Muscle of arm (tissue), 1 donor: ENCODE measurements at regions not wholly inside any gene's neighbourhood (a gene's known extent, or its start where the extent isn't known, plus 50 kb on each side); places are given as distances from the start of the nearest gene placed in this dataset.
A peak's percentile ranks its signal among the peaks of the same experiment; 100 is the strongest.

Experiments used
- DNase-seq: peaks from one replicate; pipeline ENCODE4 v3.0.0-alpha.2; 2013

- DNase-seq: no peak
Measured at GRCh38 chr13:99665711-99666110, 164.4 kb downstream of the TM9SF2 start.

- no peak for DNase-seq
Measured at GRCh38 chr13:99663908-99664307, 162.6 kb downstream of the TM9SF2 start.

- DNase-seq: no peak
Measured at GRCh38 chr13:99663185-99663825, 162.0 kb downstream of the TM9SF2 start.

GRCh38 chr13:99662678-99663077 is 161.4 kb downstream of the TM9SF2 start:
- DNase-seq: no peak

GRCh38 chr13:99661791-99662190 is 160.5 kb downstream of the TM9SF2 start:
- no peak for DNase-seq

- DNase-seq: no peak
Measured at GRCh38 chr13:99659866-99660554, 158.7 kb downstream of the TM9SF2 start.

- no peak for DNase-seq
Measured at GRCh38 chr13:99659226-99659625, 158.0 kb downstream of the TM9SF2 start.

GRCh38 chr13:99658261-99658991 is 157.2 kb downstream of the TM9SF2 start:
- DNase-seq: peak; percentile 69

GRCh38 chr13:99657848-99658260 is 156.6 kb downstream of the TM9SF2 start:
- peak; percentile 46 for DNase-seq

- DNase-seq: no peak
Measured at GRCh38 chr13:99656844-99657381, 155.6 kb downstream of the TM9SF2 start.

GRCh38 chr13:99656092-99656745 is 154.9 kb downstream of the TM9SF2 start:
- DNase-seq: peak; percentile 78

- no peak for DNase-seq
Measured at GRCh38 chr13:99655351-99656091, 154.2 kb downstream of the TM9SF2 start.

GRCh38 chr13:99654076-99654475 is 152.8 kb downstream of the TM9SF2 start:
- DNase-seq: no peak

GRCh38 chr13:99653526-99653925 is 152.3 kb downstream of the TM9SF2 start:
- no peak for DNase-seq

GRCh38 chr13:99652901-99653300 is 151.6 kb downstream of the TM9SF2 start:
- DNase-seq: no peak

- no peak for DNase-seq
Measured at GRCh38 chr13:99652141-99652540, 150.9 kb downstream of the TM9SF2 start.

- no peak for DNase-seq
Measured at GRCh38 chr13:99651016-99651415, 149.7 kb downstream of the TM9SF2 start.

GRCh38 chr13:99650410-99650809 is 149.1 kb downstream of the TM9SF2 start:
- no peak for DNase-seq

GRCh38 chr13:99648927-99649326 is 147.7 kb downstream of the TM9SF2 start:
- no peak for DNase-seq

GRCh38 chr13:99648066-99648665 is 146.9 kb downstream of the TM9SF2 start:
- no peak for DNase-seq

GRCh38 chr13:99647596-99647985 is 146.3 kb downstream of the TM9SF2 start:
- DNase-seq: no peak
